Keratinocyte (primary cell): ENCODE measurements at regions not wholly inside any gene's neighbourhood (a gene's known extent, or its start where the extent isn't known, plus 50 kb on each side); places are given as distances from the start of the nearest gene placed in this dataset.

Source experiments
- DNase-seq: peaks from one replicate; pipeline ENCODE4 v3.0.0-alpha.2; 2011; ENCODE audit warnings: low read depth, missing footprints, low spot score
- FAIRE-seq: peaks from 2 replicates; lab custom pipeline; 2011; peaks lifted over from hg19 to GRCh38; lab: Jason Lieb, UNC
- H2AFZ ChIP-seq: 2 replicates; pipeline ENCODE4 v1.6.0; 2012; ENCODE audit warnings: low read length, control low read depth, inconsistent platforms; ENCODE audit not compliant: control insufficient read depth
- H3K27ac ChIP-seq: 2 replicates; pipeline ENCODE4 v1.5.1; 2011; ENCODE audit warnings: low read length; ENCODE audit not compliant: control insufficient read depth, insufficient read depth
- H3K27me3 ChIP-seq: 3 replicates; pipeline ENCODE4 v1.6.0; 2011; ENCODE audit warnings: low read length; ENCODE audit not compliant: control insufficient read depth, insufficient read depth; ENCODE audit errors: extremely low read depth
- H3K36me3 ChIP-seq, 2 experiments: 2 replicates in 1 of 2; 3 replicates in 1 of 2; pipeline ENCODE4 v1.5.1; 2011; ENCODE audit warnings: low read length in 2 of 2, mild to moderate bottlenecking in 1 of 2; ENCODE audit not compliant: control insufficient read depth in 2 of 2, insufficient read depth in 2 of 2; ENCODE audit errors: extremely low read depth in 1 of 2
- H3K4me1 ChIP-seq: 3 replicates; pipeline ENCODE4 v1.5.1; 2011; ENCODE audit warnings: low read length; ENCODE audit not compliant: control insufficient read depth, insufficient read depth; ENCODE audit errors: extremely low read depth
- H3K4me2 ChIP-seq: 3 replicates; pipeline ENCODE4 v1.6.0; 2011; ENCODE audit warnings: low read depth, low read length; ENCODE audit not compliant: control insufficient read depth, insufficient read depth; ENCODE audit errors: extremely low read depth
- H3K4me3 ChIP-seq, 3 experiments: fragments of 200-600 bp in 1 of 3; sonication (generic) in 1 of 3; 2 replicates in 2 of 3; 3 replicates in 1 of 3; pipeline ENCODE4 v1.5.1; 2011 to 2016; ENCODE audit warnings: low read length in 3 of 3, mild to moderate bottlenecking in 3 of 3, control low read depth in 2 of 3, inconsistent platforms in 1 of 3, low read depth in 1 of 3, mixed read lengths in 1 of 3, mixed run types in 1 of 3, moderate library complexity in 1 of 3; ENCODE audit not compliant: control insufficient read depth in 2 of 3, insufficient read depth in 2 of 3; ENCODE audit errors: extremely low read depth in 1 of 3
- H3K79me2 ChIP-seq: 2 replicates; pipeline ENCODE4 v1.6.0; 2012; ENCODE audit warnings: low read length; ENCODE audit not compliant: control insufficient read depth, insufficient read depth
- H3K9ac ChIP-seq: 3 replicates; pipeline ENCODE4 v1.6.0; 2011; ENCODE audit warnings: low read length; ENCODE audit not compliant: control insufficient read depth, insufficient read depth; ENCODE audit errors: extremely low read depth
- H3K9me1 ChIP-seq: 3 replicates; pipeline ENCODE4 v1.6.0; 2011; ENCODE audit warnings: low read length; ENCODE audit not compliant: control insufficient read depth, insufficient read depth; ENCODE audit errors: extremely low read depth
- H3K9me3 ChIP-seq: 2 replicates; pipeline ENCODE4 v1.5.1; 2012; ENCODE audit warnings: low read depth, low read length; ENCODE audit not compliant: control insufficient read depth
- H4K20me1 ChIP-seq: 3 replicates; pipeline ENCODE4 v1.6.0; 2011; ENCODE audit warnings: low read length; ENCODE audit not compliant: control insufficient read depth, insufficient read depth; ENCODE audit errors: extremely low read depth
- EZH2 ChIP-seq: IDR thresholded peaks from one replicate; pipeline ENCODE4 v1.6.1; 2012; ENCODE audit warnings: inconsistent platforms, mild to moderate bottlenecking, low read length, moderate library complexity
- dilution Hi-C: fragments of 300-500 bp; cut with MboI; formaldehyde crosslinking; loops from one replicate; pipeline ENCODE4 v1.7.0; 2020; ENCODE audit warnings: low sequenced_read_pairs; ENCODE audit not compliant: extremely low pct_ligation_motif_present
- TF ChIP-seq, protein P1 (sequence below), 3 experiments: IDR thresholded peaks in 1 of 3; conservative IDR thresholded peaks in 1 of 3; optimal IDR thresholded peaks in 1 of 3; 2 replicates in 2 of 3; 3 replicates in 1 of 3; pipeline versions ENCODE3 to v1.5.1; 2011; ENCODE audit warnings: low read length in 3 of 3, mild to moderate bottlenecking in 3 of 3, moderate library complexity in 2 of 3, control low read depth in 1 of 3, inconsistent platforms in 1 of 3; ENCODE audit not compliant: insufficient read depth in 2 of 3; ENCODE audit errors: extremely low read depth in 1 of 3

DNA sequence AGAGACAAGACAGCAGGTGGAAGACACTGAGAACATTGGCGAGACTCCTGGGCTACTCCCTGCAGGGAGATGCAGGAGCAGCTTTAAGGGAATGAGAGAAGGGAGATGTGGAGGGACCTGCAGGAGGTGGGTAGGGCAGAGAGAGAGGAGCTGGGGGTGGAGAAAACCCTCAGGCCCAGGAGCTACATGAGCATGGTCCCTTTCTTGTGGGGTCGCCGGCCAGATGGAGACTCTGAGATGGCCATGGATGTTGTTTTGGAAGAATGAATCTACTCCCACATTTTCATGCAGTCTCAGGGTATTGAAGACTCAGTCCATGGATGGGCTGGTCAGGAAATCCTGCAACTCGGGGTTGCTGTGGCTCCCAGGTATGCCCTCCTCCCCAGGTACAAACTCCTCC is 1381.9 kb downstream of the TBC1D22A start:
- H3K9ac ChIP-seq, result no peak overlapping the region
- H3K4me1 ChIP-seq, result no peaks in the 10 kb centered on the region
- dilution Hi-C loops, result no loop called here
- no peak overlapping the region for H2AFZ ChIP-seq
- FAIRE-seq, result no peak
- no peaks in the 10 kb centered on the region for H4K20me1 ChIP-seq
- H3K4me3 ChIP-seq, result no peak overlapping the region
- no peaks in the 10 kb centered on the region for H3K9me1 ChIP-seq
- peaks cover 19% of the 10 kb centered on the region for H3K9me3 ChIP-seq
- no peaks in the 10 kb centered on the region for H3K36me3 ChIP-seq
- no peak overlapping the region for H3K27ac ChIP-seq
- TF ChIP-seq EZH2, result no peak
- TF ChIP-seq, protein P1, sequence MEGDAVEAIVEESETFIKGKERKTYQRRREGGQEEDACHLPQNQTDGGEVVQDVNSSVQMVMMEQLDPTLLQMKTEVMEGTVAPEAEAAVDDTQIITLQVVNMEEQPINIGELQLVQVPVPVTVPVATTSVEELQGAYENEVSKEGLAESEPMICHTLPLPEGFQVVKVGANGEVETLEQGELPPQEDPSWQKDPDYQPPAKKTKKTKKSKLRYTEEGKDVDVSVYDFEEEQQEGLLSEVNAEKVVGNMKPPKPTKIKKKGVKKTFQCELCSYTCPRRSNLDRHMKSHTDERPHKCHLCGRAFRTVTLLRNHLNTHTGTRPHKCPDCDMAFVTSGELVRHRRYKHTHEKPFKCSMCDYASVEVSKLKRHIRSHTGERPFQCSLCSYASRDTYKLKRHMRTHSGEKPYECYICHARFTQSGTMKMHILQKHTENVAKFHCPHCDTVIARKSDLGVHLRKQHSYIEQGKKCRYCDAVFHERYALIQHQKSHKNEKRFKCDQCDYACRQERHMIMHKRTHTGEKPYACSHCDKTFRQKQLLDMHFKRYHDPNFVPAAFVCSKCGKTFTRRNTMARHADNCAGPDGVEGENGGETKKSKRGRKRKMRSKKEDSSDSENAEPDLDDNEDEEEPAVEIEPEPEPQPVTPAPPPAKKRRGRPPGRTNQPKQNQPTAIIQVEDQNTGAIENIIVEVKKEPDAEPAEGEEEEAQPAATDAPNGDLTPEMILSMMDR (optimal IDR thresholded peaks at IDR 0.05 in 1 of 3, IDR thresholded peaks at IDR 0.05 in 1 of 3, conservative IDR thresholded peaks at IDR 0.05 in 1 of 3; ENCODE audit: extremely low read depth in 1 of 3, insufficient read depth in 2 of 3, low read length in 3 of 3), result no peak
- H3K4me2 ChIP-seq, result no peak overlapping the region
- H3K27me3 ChIP-seq, result no peaks in the 10 kb centered on the region
- no peak for DNase-seq
- no peaks in the 10 kb centered on the region for H3K79me2 ChIP-seq

DNA sequence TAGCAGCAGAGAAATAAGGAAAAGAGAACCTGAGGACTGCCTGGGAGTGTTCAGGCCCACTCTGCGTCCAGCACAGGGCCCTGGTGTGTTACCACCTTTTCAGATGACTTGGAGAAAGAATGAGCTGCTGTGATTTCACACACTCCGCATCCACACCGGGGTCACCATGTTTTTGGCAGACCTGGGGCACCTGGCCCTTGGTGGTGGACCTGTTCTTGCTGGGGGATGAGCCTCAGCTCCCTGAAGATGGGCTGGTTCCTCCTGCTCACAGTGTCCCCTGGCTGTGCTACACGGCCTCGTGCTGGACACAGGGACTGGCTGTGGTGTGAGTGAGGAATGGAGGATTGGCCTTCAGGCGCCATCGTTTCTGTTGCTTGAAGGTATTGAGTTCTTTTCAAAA is 1381.4 kb downstream of the TBC1D22A start:
- Histone ChIP-seq H2AFZ (no peak overlapping the region), H3K4me1 (no peaks in the 10 kb centered on the region), H3K4me3 (no peak overlapping the region), H4K20me1 (no peaks in the 10 kb centered on the region), H3K9me3 (peaks cover 21% of the 10 kb centered on the region), H3K9ac (no peak overlapping the region), H3K9me1 (no peaks in the 10 kb centered on the region), H3K36me3 (no peaks in the 10 kb centered on the region), H3K79me2 (no peaks in the 10 kb centered on the region), H3K27ac (no peak overlapping the region), H3K4me2 (no peak overlapping the region), H3K27me3 (no peaks in the 10 kb centered on the region)
- TF ChIP-seq, protein P1 (optimal IDR thresholded peaks at IDR 0.05 in 1 of 3, IDR thresholded peaks at IDR 0.05 in 1 of 3, conservative IDR thresholded peaks at IDR 0.05 in 1 of 3; ENCODE audit: extremely low read depth in 1 of 3, insufficient read depth in 2 of 3, low read length in 3 of 3), result no peak
- no peak for TF ChIP-seq EZH2
- no peak for DNase-seq
- FAIRE-seq, result no peak
- dilution Hi-C loops, result no loop called here
